GM06990 (cell line): ENCODE measurements at regions not wholly inside any gene's neighbourhood (a gene's known extent, or its start where the extent isn't known, plus 50 kb on each side); places are given as distances from the start of the nearest gene placed in this dataset.

Experiments
- DNase-seq: peaks from one replicate; pipeline ENCODE4 v3.0.0-alpha.2; 2011; ENCODE audit not compliant: insufficient read length; ENCODE audit errors: extremely low read depth
- H3K27me3 ChIP-seq: replicated peaks from 2 replicates; pipeline ENCODE4 v1.6.0; 2011; ENCODE audit warnings: low read length; ENCODE audit not compliant: control insufficient read depth, insufficient read depth
- H3K36me3 ChIP-seq: 2 replicates; pipeline ENCODE4 v1.5.1; 2011; ENCODE audit warnings: low read length; ENCODE audit not compliant: control insufficient read depth, insufficient read depth
- H3K4me3 ChIP-seq: replicated peaks from 2 replicates; pipeline ENCODE4 v1.5.1; 2011; ENCODE audit warnings: low read depth, mild to moderate bottlenecking, control low read depth, low read length
- TF ChIP-seq, protein P1 (sequence below): IDR thresholded peaks from 2 replicates; pipeline ENCODE4 v1.5.1; 2011; ENCODE audit warnings: low read length, control low read depth, mild to moderate bottlenecking, inconsistent platforms; ENCODE audit not compliant: insufficient read depth, poor library complexity, severe bottlenecking

DNA sequence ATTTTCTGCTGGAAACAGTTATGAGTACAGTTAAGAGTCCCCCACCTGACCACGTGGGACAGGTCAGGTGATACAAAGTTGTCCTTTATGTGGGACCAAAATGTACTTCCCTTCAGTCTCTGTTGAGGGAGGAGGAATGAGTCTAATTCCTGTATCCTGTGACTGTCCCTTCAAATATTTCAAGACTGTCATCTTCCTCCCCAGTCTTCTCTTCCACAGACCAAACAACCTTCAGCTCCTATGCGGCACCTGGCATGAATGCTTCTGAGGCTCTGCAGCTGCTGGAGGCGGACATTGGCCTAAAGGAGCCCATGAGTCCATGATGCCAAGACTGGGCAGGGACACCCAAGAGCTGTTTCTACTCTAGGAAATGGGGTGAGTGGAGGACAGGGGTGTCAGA, 72.1 kb upstream of the SIM2 start:
- DNase-seq = no peak

DNA sequence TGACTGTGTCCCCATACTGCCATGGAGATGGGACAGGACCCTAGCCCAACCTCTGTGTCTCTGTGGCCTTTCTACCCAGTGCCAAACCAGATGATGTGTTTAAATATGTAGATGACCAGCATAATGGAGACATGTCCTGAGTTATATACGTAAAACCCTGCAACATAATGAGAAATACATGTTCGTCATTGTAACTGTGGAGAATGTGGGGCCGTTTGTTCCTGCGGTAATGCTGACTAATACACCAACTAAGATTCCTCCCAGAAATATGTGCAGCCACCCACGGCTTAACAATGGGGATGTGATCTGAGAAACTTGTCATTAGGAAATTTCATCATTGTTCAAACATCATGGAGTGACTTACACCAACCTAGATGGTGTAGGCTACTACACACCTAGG, 71.7 kb upstream of the SIM2 start:
- TF ChIP-seq, protein P1, sequence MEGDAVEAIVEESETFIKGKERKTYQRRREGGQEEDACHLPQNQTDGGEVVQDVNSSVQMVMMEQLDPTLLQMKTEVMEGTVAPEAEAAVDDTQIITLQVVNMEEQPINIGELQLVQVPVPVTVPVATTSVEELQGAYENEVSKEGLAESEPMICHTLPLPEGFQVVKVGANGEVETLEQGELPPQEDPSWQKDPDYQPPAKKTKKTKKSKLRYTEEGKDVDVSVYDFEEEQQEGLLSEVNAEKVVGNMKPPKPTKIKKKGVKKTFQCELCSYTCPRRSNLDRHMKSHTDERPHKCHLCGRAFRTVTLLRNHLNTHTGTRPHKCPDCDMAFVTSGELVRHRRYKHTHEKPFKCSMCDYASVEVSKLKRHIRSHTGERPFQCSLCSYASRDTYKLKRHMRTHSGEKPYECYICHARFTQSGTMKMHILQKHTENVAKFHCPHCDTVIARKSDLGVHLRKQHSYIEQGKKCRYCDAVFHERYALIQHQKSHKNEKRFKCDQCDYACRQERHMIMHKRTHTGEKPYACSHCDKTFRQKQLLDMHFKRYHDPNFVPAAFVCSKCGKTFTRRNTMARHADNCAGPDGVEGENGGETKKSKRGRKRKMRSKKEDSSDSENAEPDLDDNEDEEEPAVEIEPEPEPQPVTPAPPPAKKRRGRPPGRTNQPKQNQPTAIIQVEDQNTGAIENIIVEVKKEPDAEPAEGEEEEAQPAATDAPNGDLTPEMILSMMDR = no peak
- DNase-seq = no peak
- H3K27me3 ChIP-seq = no peaks in the 10 kb centered on the region; the same call in 1 of the 2 replicates
- no peak overlapping the region for H3K4me3 ChIP-seq
- H3K36me3 ChIP-seq = no peaks in the 10 kb centered on the region

More for the DNA sequence above, 72.1 kb upstream of the SIM2 start:
- TF ChIP-seq, protein P1 = no peak
- H3K36me3 ChIP-seq = no peaks in the 10 kb centered on the region
- no peaks in the 10 kb centered on the region; the same call in 1 of the 2 replicates for H3K27me3 ChIP-seq
- H3K4me3 ChIP-seq = no peak overlapping the region

DNA sequence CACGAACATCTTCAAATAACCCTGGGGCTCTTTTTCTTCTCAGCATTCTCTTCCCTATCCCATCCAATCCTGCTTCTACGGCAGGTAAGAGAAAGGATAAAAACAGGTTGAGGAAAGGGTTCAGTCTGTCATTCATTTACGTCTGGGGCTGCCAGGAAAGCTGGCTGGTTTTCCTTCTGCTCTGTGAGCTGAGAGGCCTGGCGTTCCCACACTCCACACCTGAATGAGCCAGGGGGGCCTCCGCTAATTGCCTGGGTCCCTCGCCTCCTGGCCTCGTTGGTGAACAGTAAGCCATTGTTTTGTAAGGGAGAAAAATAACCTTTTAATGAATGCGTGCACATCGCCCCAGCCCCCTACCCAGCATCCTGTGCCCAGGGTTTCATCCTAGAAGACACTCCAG, 70.8 kb upstream of the SIM2 start:
- TF ChIP-seq, protein P1 = no peak
- Histone ChIP-seq H3K4me3 (no peak overlapping the region), H3K27me3 (no peaks in the 10 kb centered on the region; the same call in 1 of the 2 replicates), H3K36me3 (no peaks in the 10 kb centered on the region)
- no peak for DNase-seq

DNA sequence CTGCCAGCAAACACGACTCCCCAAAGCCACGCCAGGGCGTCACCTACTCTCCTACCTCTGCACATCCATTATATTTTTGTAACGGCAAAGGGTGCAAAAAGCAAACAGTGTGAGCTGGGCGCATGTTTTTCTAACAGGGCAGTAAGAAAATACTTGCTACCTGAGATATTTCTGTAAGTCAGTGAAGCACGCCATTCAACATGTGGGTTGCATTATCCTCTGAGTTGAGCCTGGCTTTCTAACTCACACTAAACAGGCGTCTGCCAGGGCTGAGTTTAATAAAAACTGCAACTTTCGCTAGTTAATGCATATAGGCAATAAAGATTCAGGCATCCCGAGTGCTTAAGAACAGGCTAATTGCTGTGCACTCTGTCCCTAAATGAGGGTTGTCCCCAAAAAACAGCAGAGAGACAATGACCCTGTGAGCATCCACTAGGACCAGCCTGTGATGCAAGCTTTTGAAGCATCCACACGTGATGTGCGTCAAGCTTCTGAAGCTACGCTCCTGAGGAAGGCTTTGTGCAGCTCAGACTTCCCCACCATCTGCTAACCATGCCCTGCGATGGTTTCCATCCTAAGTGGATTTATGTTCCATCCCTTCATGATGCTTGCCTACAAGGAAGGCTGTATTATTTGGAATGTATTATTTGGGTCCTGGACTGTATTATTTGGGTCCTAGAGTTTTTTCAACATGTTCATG, 70.0 kb upstream of the SIM2 start:
- no peaks in the 10 kb centered on the region for H3K36me3 ChIP-seq
- DNase-seq = no peak
- no peak overlapping the region for H3K4me3 ChIP-seq
- TF ChIP-seq, protein P1 = no peak
- H3K27me3 ChIP-seq = no peaks in the 10 kb centered on the region; the same call in 1 of the 2 replicates

- TF ChIP-seq, protein P1 = peak; percentile 72
- DNase-seq = peak; percentile 18
These were observed 68.3 kb upstream of the SIM2 start for GRCh38 chr21:36630485-36631206.

More at GRCh38 chr21:36630485-36631206, 68.3 kb upstream of the SIM2 start:
- no peak overlapping the region for H3K4me3 ChIP-seq
- no peaks in the 10 kb centered on the region; the same call in 1 of the 2 replicates for H3K27me3 ChIP-seq
- no peaks in the 10 kb centered on the region for H3K36me3 ChIP-seq
